Fibroblast of lung (primary cell): ENCODE measurements at regions not wholly inside any gene's neighbourhood (a gene's known extent, or its start where the extent isn't known, plus 50 kb on each side); places are given as distances from the start of the nearest gene placed in this dataset.
A peak's percentile ranks its signal among the peaks of the same experiment; 100 is the strongest.

Experiments
- DNase-seq, 2 donors: peaks; one replicate each; pipeline versions ENCODE4 v3.0.0 to v3.0.0-alpha.2; 2010; ENCODE audit warnings: low read depth in 2 of 2
- H2AFZ ChIP-seq: 2 replicates; pipeline ENCODE4 v1.5.1; 2012; ENCODE audit warnings: low read length, control low read depth, inconsistent platforms
- H3K27ac ChIP-seq: 2 replicates; pipeline ENCODE4 v1.5.1; 2011; ENCODE audit warnings: low read length, control low read depth; ENCODE audit not compliant: insufficient read depth
- H3K27me3 ChIP-seq: 2 replicates; pipeline ENCODE4 v1.5.1; 2011; ENCODE audit warnings: mild to moderate bottlenecking, low read length; ENCODE audit not compliant: control insufficient read depth, insufficient read depth
- H3K36me3 ChIP-seq: 2 replicates; pipeline ENCODE4 v1.5.1; 2011; ENCODE audit warnings: low read length; ENCODE audit not compliant: control insufficient read depth, insufficient read depth
- H3K4me1 ChIP-seq: 2 replicates; pipeline ENCODE4 v1.5.1; 2011; ENCODE audit warnings: low read length; ENCODE audit not compliant: control insufficient read depth, insufficient read depth; ENCODE audit errors: extremely low read depth
- H3K4me2 ChIP-seq: 2 replicates; pipeline ENCODE4 v1.5.1; 2011; ENCODE audit warnings: low read length, control low read depth; ENCODE audit not compliant: insufficient read depth; ENCODE audit errors: extremely low read depth
- H3K4me3 ChIP-seq, 4 experiments: fragments of 200-600 bp in 1 of 4; sonication (generic) in 1 of 4; replicated peaks in 1 of 4; 2 replicates each; pipeline ENCODE4 v1.5.1; 2011 to 2016; ENCODE audit warnings: low read length in 4 of 4, low read depth in 3 of 4, mild to moderate bottlenecking in 3 of 4, control low read depth in 2 of 4, inconsistent platforms in 1 of 4, mixed read lengths in 1 of 4; ENCODE audit not compliant: insufficient read depth in 1 of 4; ENCODE audit errors: control extremely low read depth in 1 of 4
- H3K79me2 ChIP-seq: 2 replicates; pipeline ENCODE4 v1.5.1; 2012; ENCODE audit warnings: mild to moderate bottlenecking, low read length, inconsistent platforms; ENCODE audit not compliant: control insufficient read depth, insufficient read depth
- H3K9ac ChIP-seq: 2 replicates; pipeline ENCODE4 v1.5.1; 2011; ENCODE audit warnings: mild to moderate bottlenecking, low read length, control low read depth; ENCODE audit not compliant: insufficient read depth
- H3K9me3 ChIP-seq: 2 replicates; pipeline ENCODE4 v1.5.1; 2012; ENCODE audit warnings: low read depth, low read length; ENCODE audit not compliant: control insufficient read depth, insufficient read depth
- H4K20me1 ChIP-seq: 2 replicates; pipeline ENCODE4 v1.5.1; 2011; ENCODE audit warnings: low read length; ENCODE audit not compliant: control insufficient read depth, insufficient read depth; ENCODE audit errors: extremely low read depth
- CTCF ChIP-seq, 2 donors: IDR thresholded peaks in 1 of 2; conservative IDR thresholded peaks in 1 of 2; 1 replicate in 1 of 2; 2 replicates in 1 of 2; pipeline ENCODE4 v1.5.1; 2011 to 2012; ENCODE audit warnings: low read length in 2 of 2, control low read depth in 1 of 2, inconsistent platforms in 1 of 2, low read depth in 1 of 2, mild to moderate bottlenecking in 1 of 2
- EZH2 ChIP-seq: IDR thresholded peaks from 2 replicates; pipeline ENCODE4 v1.5.1; 2012; ENCODE audit warnings: low read length, control low read depth, mild to moderate bottlenecking; ENCODE audit errors: missing control alignments

DNA sequence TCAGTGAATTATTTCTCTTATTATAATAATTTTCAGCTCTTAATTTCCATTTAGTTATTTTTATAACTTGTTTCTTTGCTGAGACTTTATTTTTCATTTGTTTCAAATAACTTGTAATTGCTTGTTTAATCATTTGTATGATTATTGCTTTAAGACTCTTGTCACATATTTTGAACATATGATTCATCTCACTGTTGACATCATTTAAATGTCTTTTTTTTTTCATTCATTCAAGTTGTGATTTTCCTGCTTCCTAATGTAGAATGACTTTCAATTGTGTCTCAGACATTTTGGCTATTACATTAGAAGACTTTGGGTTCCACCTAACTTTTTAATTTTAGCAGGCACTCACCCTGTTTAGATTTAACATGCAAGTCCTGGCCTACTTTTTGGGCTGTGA is 234.8 kb upstream of the DIPK2B start:
- Histone ChIP-seq H3K27ac (no peak overlapping the region), H4K20me1 (no peaks in the 10 kb centered on the region), H3K36me3 (no peaks in the 10 kb centered on the region), H3K79me2 (no peaks in the 10 kb centered on the region), H3K4me3 (no peak overlapping the region), H3K27me3 (peaks cover 2% of the 10 kb centered on the region), H3K9me3 (no peaks in the 10 kb centered on the region), H3K9ac (no peak overlapping the region), H3K4me1 (peaks cover 4% of the 10 kb centered on the region), H2AFZ (no peak overlapping the region), H3K4me2 (no peak overlapping the region)
- DNase-seq, result peak in 1 of 2 donors; percentile 11
- TF ChIP-seq CTCF (conservative IDR thresholded peaks at IDR 0.05 in 1 of 2, IDR thresholded peaks at IDR 0.05 in 1 of 2; ENCODE audit: low read depth in 1 of 2, low read length in 2 of 2), result no peak

DNA sequence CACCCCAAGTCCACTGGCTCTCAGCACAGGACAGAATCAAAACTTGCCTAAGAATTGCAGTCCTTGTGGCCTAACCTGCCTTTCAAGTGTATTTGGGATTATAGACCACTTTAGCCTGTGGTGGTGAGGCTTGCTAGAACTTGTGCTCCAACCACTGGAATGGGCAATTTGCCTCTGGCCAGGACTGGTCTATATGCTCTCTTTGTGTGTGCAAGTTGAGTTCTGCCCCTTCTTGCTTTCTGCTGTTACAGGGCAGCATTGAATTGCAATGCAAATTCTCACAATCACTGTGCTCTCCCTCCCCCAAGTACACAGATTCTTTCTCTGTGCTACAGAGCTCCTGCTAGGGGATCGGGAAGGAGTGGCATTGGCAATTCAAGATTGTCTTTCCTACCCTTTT is 233.6 kb upstream of the DIPK2B start:
- Histone ChIP-seq H3K4me3 (no peak overlapping the region), H3K9me3 (no peaks in the 10 kb centered on the region), H3K4me2 (no peak overlapping the region), H3K36me3 (no peaks in the 10 kb centered on the region), H3K79me2 (no peaks in the 10 kb centered on the region), H2AFZ (no peak overlapping the region), H4K20me1 (no peaks in the 10 kb centered on the region), H3K27ac (no peak overlapping the region), H3K4me1 (peaks cover 4% of the 10 kb centered on the region), H3K27me3 (peaks cover 2% of the 10 kb centered on the region), H3K9ac (no peak overlapping the region)
- DNase-seq, result no peak
- no peak for TF ChIP-seq EZH2
- TF ChIP-seq CTCF (conservative IDR thresholded peaks at IDR 0.05 in 1 of 2, IDR thresholded peaks at IDR 0.05 in 1 of 2; ENCODE audit: low read depth in 1 of 2, low read length in 2 of 2), result no peak

DNA sequence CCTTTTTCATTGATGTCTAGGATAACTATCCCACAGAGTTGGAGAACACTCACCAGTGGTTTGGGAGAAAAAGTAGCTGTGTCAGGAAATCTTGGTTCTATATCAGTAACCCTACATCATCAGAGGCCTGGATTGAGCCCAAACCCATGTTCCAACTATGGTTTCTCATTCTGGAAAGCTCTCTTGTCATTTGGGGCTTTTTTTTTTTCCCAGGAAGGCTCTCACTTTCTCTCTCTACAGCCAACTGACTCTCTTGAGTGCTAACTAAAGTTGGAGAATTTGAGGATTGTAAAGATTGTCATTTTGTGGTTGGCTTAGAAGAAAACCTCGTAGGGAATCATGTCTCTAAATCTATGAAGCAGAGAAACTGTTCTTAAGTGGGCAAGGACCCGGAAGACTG is 228.2 kb upstream of the DIPK2B start:
- Histone ChIP-seq H3K27ac (no peak overlapping the region), H2AFZ (no peak overlapping the region)
- peak in 1 of 2 donors; percentile 79 for DNase-seq

More for the DNA sequence above, 228.2 kb upstream of the DIPK2B start:
- Histone ChIP-seq H3K4me3 (no peak overlapping the region), H3K9me3 (no peaks in the 10 kb centered on the region), H3K9ac (no peak overlapping the region), H3K27me3 (peaks cover 2% of the 10 kb centered on the region), H3K79me2 (no peaks in the 10 kb centered on the region), H4K20me1 (no peaks in the 10 kb centered on the region), H3K4me2 (no peak overlapping the region), H3K4me1 (no peaks in the 10 kb centered on the region), H3K36me3 (no peaks in the 10 kb centered on the region)
- TF ChIP-seq EZH2, result no peak
- no peak for TF ChIP-seq CTCF (conservative IDR thresholded peaks at IDR 0.05 in 1 of 2, IDR thresholded peaks at IDR 0.05 in 1 of 2; ENCODE audit: low read depth in 1 of 2, low read length in 2 of 2)
